GM23248 (cell line): ENCODE measurements at regions not wholly inside any gene's neighbourhood (a gene's known extent, or its start where the extent isn't known, plus 50 kb on each side); places are given as distances from the start of the nearest gene placed in this dataset.

Experiments used
- EZH2 ChIP-seq: fragments of 200-600 bp; sonication (generic); IDR thresholded peaks from 2 replicates; pipeline ENCODE4 v1.6.1; 2018; ENCODE audit warnings: antibody characterized with exemption, mild to moderate bottlenecking; ENCODE audit not compliant: insufficient read depth, poor library complexity, severe bottlenecking
- EZH2phosphoT487 ChIP-seq: fragments of 200-600 bp; sonication (generic); IDR thresholded peaks from 2 replicates; pipeline ENCODE4 v1.6.1; 2018; ENCODE audit warnings: antibody characterized with exemption, moderate library complexity, mild to moderate bottlenecking, low read depth; ENCODE audit not compliant: insufficient read depth

GRCh38 chr2:194128810-194129209 is 1528.2 kb upstream of the SLC39A10 start:
- TF ChIP-seq EZH2 (no peak), EZH2phosphoT487 (no peak)
